GM12891 (cell line): ENCODE measurements at regions not wholly inside any gene's neighbourhood (a gene's known extent, or its start where the extent isn't known, plus 50 kb on each side); places are given as distances from the start of the nearest gene placed in this dataset.

Experiments
- POLR2AphosphoS5 ChIP-seq: IDR thresholded peaks from 2 replicates; pipeline ENCODE4 v1.6.1; 2011; ENCODE audit warnings: low read depth, low read length, control low read depth
- TAF1 ChIP-seq: IDR thresholded peaks from 2 replicates; pipeline ENCODE4 v1.6.1; 2011; ENCODE audit warnings: low read depth, low read length, control low read depth

DNA sequence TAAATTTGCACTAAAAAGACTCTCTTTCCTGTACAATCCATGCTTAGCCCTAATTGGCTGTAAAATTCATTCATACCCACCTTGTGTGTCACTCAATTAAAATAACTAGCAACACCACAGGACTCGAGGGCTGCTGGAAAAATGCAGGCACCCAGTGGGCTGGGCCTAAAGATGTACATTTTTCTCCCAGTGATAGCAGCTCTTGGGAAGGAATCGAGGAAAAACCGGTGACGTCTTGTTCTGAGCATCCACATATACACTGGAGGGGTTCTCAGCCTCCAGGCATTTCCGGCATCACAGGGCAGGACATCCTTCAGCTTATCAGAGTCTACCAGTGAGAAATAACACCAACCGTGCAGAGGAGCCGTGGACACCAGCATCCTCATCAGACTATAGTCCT lies 85.8 kb upstream of the PITRM1 start:
- no peak for TF ChIP-seq TAF1
- no peak for TF ChIP-seq POLR2AphosphoS5
